Central memory CD8-positive, alpha-beta T cell (primary cell): ENCODE measurements at regions not wholly inside any gene's neighbourhood (a gene's known extent, or its start where the extent isn't known, plus 50 kb on each side); places are given as distances from the start of the nearest gene placed in this dataset.

Source experiments
- ATAC-seq: fragments of 150-1000 bp; cut with Tn5 transposase; replicated peaks from 2 replicates; pipeline ENCODE4 v1.10.0; 2022; ENCODE audit warnings: mild to moderate bottlenecking, moderate FRiP score, moderate number of reproducible peaks; ENCODE audit not compliant: poor library complexity, severe bottlenecking; ENCODE audit errors: extremely low read depth
- DNase-seq, 2 donors: peaks; one replicate each; pipeline ENCODE4 v3.0.0; 2021; ENCODE audit warnings: low spot score in 2 of 2
- H3K27ac Mint-ChIP-seq: one replicate; pipeline ENCODE4 v1.8.0; 2022; ENCODE audit warnings: low read depth, mild to moderate bottlenecking, moderate library complexity, mixed read lengths
- H3K27me3 Mint-ChIP-seq: one replicate; pipeline ENCODE4 v1.8.0; 2022; ENCODE audit warnings: mixed read lengths
- H3K36me3 Mint-ChIP-seq: one replicate; pipeline ENCODE4 v1.8.0; 2022; ENCODE audit warnings: mild to moderate bottlenecking, moderate library complexity, mixed read lengths; ENCODE audit not compliant: insufficient read depth
- H3K4me1 Mint-ChIP-seq: one replicate; pipeline ENCODE4 v1.8.0; 2022; ENCODE audit warnings: mixed read lengths
- H3K4me3 Mint-ChIP-seq: one replicate; pipeline ENCODE4 v1.8.0; 2022; ENCODE audit warnings: mild to moderate bottlenecking, moderate library complexity, mixed read lengths
- H3K9me3 Mint-ChIP-seq: one replicate; pipeline ENCODE4 v1.8.0; 2022; ENCODE audit warnings: mixed read lengths

DNA sequence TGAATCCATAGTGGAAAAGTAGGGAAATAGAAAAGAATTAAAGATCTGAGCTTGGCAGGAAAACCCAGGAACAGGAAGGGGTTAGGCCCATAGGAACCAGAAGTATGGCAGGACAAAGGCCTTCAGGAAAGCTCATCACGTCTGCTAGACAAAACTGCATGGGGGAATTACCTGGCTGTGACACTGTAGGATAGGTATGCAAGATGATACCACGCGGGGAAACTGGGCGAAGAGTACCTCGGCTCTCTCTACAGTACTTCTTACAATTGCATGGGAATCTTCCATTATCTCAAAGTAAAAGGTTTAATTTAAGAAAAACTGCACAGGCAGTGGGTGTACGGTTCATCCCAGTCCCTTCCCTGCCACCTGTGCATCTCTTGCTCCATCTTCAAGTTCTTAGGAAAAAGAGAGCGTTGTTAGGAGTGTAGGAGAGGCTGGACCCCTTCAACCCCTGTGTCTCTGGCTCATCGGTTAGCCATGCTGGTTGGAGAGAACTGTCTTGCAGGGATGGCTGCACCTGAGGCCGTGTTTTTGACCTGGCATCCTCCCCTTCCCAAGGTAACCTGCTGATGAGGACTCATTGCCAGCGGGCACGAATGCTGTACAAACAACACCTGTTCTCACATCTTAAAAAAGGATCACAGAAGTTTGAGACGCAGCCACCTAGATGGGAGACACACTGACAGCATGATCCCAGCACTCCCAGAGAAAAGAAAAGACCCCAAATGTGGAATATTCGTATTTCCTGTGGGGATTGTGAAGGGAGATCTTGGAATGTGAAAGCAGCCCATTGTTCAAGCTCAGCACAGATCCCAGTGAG is 120.5 kb upstream of the COPS8 start:
- Mint-ChIP-seq H3K4me3 (no peak overlapping the region), H3K4me1 (peaks cover 12% of the 10 kb centered on the region), H3K27ac (no peak overlapping the region), H3K36me3 (no peaks in the 10 kb centered on the region), H3K27me3 (peaks cover 26% of the 10 kb centered on the region), H3K9me3 (no peaks in the 10 kb centered on the region)
- ATAC-seq (no peak), DNase-seq (no peak)

DNA sequence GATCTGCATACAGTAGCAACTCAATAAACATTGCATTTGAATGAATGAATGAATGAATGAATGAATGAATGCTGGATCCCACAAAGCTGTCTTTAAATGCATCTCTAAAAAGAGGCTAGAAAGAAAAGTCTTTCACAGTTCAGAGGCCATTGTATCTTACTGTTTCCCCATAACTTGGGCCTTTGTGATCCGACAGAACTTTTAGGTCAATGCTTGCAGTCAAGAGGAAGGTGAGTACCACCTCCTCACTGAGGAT is 119.9 kb upstream of the COPS8 start:
- DNase-seq, result no peak
- Mint-ChIP-seq H3K27me3 (peaks cover 22% of the 10 kb centered on the region), H3K4me1 (peaks cover 14% of the 10 kb centered on the region), H3K9me3 (no peaks in the 10 kb centered on the region), H3K27ac (no peak overlapping the region), H3K4me3 (no peak overlapping the region), H3K36me3 (no peaks in the 10 kb centered on the region)
- no peak for ATAC-seq

DNA sequence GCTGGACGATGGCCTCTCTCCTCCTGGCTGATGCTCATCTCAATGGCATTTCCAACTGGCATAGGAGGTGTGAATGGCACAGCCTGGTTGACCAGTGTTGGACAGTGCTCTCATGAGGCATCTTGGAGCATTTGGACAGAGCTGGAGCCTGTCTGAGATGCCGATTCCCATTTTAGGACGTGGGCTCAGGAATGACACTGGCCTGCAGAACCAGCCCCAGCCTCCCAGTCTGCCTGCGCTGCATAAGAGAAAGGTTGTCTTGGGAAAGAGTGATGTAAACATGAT is 118.2 kb upstream of the COPS8 start:
- DNase-seq (no peak), ATAC-seq (no peak)
- peaks cover 24% of the 10 kb centered on the region for H3K27me3 Mint-ChIP-seq
- no peak overlapping the region for H3K4me3 Mint-ChIP-seq
- H3K4me1 Mint-ChIP-seq, result peaks cover 14% of the 10 kb centered on the region
- peaks cover 2% of the 10 kb centered on the region for H3K36me3 Mint-ChIP-seq
- H3K27ac Mint-ChIP-seq, result no peak overlapping the region
- H3K9me3 Mint-ChIP-seq, result no peaks in the 10 kb centered on the region

DNA sequence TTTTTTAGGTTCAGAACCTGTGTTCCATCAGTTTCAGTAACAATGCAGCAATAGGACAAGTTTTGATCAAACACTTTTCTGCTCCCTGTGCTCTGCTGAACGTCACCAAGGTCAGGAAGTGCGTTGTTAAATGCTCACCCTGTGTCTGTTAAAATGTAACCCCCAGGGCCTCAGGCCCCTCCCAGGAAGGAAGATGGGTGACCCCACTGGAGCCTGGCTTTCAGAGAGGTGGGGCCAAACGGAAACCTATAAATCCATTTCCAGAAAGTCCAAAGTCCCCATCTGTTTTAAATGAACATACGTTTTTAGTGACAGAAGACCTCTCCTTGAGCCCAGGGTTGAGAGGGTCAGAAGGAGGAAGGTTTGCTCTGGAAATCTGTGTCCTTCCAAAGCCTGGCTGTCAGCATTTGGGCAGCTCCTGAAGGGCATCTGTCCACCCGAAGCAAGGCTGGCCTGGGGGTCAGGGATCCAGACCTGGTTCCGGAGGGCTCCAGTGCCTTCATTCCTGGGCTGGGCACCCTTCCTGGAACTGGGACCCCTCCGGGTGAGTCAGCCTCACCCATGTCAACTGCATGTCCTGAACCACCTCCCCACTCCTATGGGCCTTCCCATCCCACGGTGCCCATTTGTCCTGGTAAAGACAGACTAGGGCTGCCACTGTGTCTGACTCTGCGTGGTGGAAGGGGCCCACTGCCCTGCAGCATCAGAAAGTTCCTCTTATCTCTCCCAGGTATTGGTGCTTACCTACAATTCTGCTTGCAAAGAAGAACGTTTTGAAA is 117.4 kb upstream of the COPS8 start:
- Mint-ChIP-seq H3K4me3 (no peak overlapping the region), H3K27me3 (peaks cover 32% of the 10 kb centered on the region), H3K27ac (no peak overlapping the region), H3K36me3 (peaks cover 2% of the 10 kb centered on the region), H3K9me3 (no peaks in the 10 kb centered on the region), H3K4me1 (peaks cover 14% of the 10 kb centered on the region)
- DNase-seq (peak in 1 of 2 donors; percentile 33), ATAC-seq (peak; percentile 83)

DNA sequence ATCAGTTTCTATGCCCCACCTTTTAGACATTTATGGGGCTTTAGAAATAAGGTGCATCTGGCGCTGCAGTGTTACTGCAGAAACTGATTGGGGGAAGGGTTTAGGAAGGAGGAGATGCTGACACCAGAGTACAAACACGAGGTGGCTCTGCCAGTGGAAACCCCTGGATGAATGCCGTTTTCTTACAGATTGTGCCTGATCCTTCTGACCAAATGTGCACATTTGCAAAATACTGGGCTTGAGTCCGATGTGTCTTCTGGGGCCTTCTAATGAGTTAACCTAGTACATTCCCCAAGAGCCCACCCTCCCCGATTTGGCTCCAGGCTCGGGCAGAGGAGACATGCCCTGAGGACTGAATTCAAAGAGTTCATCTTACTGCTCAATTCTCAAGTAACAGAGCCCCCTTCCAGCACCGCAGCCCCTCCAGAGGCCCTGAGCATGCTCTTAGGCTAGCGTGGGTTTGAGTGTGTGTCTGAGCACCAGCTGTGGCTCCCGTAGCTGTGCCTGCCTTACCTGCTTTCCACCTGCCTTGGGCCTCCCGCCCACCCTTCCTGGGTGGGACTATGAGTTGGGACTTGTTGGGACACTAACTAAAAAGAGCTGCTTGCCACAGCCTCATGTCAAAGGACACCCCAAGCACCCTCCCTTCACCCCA is 116.7 kb upstream of the COPS8 start:
- Mint-ChIP-seq H3K4me3 (peak overlapping the region; percentile 70), H3K9me3 (no peaks in the 10 kb centered on the region), H3K27ac (peak overlapping the region; percentile 86), H3K27me3 (peaks cover 35% of the 10 kb centered on the region), H3K36me3 (peaks cover 2% of the 10 kb centered on the region), H3K4me1 (peaks cover 14% of the 10 kb centered on the region)
- no peak for DNase-seq
- ATAC-seq, result no peak

DNA sequence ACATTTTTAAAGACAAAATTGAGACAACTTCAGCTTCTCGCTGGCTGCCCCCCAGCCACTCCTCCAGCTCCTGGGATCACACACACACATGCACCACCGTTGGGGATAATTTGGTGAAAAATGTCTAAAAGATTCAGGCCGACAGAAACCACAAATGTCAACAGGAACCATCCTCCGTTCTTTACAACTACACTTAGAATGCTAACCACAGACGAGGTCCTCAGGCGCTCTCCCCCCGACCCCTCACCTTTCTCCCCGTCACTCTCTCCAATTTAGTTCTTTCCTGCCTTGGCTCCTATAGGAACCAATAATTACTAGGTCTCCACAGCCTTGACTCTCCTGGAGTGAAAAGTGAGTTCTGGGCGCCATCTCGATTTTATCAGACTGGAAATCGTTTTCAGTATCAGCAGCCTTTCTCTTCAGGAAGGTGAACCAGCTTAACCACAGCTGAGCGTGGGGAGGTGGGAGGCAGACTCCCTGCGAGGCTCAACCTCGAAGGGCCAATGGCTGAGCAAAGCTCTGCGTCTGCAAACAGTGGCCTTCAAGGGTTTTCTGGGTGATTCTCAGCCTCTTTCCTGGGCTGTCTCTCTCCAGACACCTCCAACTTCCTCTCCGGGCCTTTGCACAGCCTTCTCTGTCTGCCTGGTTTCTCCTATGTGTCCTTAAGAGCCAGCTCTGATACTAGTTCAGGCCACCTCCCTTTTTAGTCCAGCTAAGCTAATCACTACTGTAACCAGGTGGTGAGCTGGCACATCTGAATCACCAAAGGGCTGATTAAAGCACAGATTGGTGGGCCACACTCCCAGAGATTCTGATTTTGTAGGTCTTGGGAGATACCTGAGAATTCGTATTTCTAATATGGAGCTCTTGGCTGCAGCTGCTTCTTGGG is 115.7 kb upstream of the COPS8 start:
- ATAC-seq (no peak), DNase-seq (no peak)
- H3K4me1 Mint-ChIP-seq, result peaks cover 14% of the 10 kb centered on the region
- peak overlapping the region; percentile 86 for H3K27ac Mint-ChIP-seq
- no peaks in the 10 kb centered on the region for H3K9me3 Mint-ChIP-seq
- H3K4me3 Mint-ChIP-seq, result peak overlapping the region; percentile 70
- peaks cover 2% of the 10 kb centered on the region for H3K36me3 Mint-ChIP-seq
- peaks cover 42% of the 10 kb centered on the region for H3K27me3 Mint-ChIP-seq

DNA sequence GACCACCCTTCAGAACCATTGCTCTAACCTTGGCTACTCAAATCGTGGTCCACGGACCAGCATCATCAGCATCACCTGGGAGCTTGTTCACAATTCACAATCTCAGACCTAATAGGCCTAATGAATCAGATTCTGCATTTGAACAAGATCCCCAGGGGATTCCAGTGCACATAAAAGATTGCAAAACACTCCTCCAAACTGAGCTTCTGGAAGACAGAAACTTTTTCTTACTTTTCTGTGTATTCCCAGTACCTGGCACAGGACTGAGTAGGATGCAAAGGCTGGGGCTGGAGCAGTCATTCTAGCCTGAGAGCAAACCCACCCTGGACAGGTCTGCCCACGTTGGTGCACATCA is 115.1 kb upstream of the COPS8 start:
- no peaks in the 10 kb centered on the region for H3K9me3 Mint-ChIP-seq
- DNase-seq (no peak), ATAC-seq (no peak)
- H3K27ac Mint-ChIP-seq, result no peak overlapping the region
- H3K36me3 Mint-ChIP-seq, result peaks cover 2% of the 10 kb centered on the region
- no peak overlapping the region for H3K4me3 Mint-ChIP-seq
- H3K4me1 Mint-ChIP-seq, result peaks cover 14% of the 10 kb centered on the region
- peaks cover 49% of the 10 kb centered on the region for H3K27me3 Mint-ChIP-seq

DNA sequence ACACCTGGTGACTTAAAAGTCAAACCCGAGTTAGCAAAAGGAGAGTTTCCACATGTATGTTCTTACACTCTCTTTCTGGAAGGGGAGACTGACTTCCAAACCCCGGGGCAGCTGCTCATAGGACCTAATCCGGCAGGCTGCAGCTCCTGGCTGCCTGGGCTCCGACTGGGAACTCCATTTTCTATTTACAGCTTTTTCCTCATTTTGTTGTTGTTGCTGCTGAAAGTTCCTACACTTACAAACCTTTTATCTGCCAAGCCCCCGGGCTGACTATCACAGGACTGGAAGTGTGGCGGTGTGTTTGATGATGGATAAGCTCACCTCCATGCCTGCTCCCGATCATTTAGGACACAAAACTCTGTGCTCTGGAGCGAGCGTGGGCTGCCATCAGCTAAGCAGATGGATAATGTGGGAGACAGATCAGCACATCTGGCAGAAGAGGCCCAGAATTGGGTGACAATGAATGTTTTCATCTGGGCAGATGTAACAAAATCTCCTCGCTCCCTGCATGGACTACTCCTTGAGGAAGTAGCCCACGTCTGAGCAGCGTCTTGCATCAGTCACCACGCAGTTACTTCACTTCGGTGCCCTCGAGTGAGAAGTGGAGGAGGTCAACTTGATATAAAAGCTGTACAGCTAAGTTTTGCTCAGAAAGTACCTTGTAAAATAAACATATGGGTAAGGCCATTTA is 114.4 kb upstream of the COPS8 start:
- H3K4me1 Mint-ChIP-seq, result peaks cover 14% of the 10 kb centered on the region
- H3K36me3 Mint-ChIP-seq, result peaks cover 2% of the 10 kb centered on the region
- no peak overlapping the region for H3K4me3 Mint-ChIP-seq
- no peak for DNase-seq
- no peak for ATAC-seq
- H3K27ac Mint-ChIP-seq, result no peak overlapping the region
- no peaks in the 10 kb centered on the region for H3K9me3 Mint-ChIP-seq
- peaks cover 55% of the 10 kb centered on the region for H3K27me3 Mint-ChIP-seq

DNA sequence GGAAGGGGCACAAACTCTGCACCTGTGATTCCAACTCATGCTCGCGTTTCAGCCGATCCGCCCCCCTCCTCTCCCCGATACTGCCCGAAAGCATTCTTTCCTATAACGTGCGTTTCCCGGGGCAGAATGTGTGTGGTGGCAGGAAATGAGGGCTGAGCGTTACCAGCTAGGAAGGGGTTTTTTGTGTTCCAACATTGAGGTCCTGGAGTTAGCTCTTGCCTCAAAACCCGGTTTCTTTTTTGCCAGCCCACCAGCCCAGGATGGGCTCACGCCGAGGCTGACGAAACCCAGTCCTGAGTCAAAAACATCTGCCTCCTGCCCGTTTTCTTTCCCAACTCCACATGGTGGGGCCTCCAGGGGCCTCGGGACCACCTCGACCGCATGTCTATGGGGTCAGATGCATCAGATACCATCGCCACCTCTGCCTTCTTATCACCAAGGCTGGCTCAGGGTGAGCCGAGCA is 113.7 kb upstream of the COPS8 start:
- Mint-ChIP-seq H3K27ac (no peak overlapping the region), H3K9me3 (no peaks in the 10 kb centered on the region), H3K36me3 (peaks cover 2% of the 10 kb centered on the region), H3K27me3 (peaks cover 62% of the 10 kb centered on the region), H3K4me3 (no peak overlapping the region), H3K4me1 (peaks cover 14% of the 10 kb centered on the region)
- no peak for ATAC-seq
- no peak for DNase-seq

DNA sequence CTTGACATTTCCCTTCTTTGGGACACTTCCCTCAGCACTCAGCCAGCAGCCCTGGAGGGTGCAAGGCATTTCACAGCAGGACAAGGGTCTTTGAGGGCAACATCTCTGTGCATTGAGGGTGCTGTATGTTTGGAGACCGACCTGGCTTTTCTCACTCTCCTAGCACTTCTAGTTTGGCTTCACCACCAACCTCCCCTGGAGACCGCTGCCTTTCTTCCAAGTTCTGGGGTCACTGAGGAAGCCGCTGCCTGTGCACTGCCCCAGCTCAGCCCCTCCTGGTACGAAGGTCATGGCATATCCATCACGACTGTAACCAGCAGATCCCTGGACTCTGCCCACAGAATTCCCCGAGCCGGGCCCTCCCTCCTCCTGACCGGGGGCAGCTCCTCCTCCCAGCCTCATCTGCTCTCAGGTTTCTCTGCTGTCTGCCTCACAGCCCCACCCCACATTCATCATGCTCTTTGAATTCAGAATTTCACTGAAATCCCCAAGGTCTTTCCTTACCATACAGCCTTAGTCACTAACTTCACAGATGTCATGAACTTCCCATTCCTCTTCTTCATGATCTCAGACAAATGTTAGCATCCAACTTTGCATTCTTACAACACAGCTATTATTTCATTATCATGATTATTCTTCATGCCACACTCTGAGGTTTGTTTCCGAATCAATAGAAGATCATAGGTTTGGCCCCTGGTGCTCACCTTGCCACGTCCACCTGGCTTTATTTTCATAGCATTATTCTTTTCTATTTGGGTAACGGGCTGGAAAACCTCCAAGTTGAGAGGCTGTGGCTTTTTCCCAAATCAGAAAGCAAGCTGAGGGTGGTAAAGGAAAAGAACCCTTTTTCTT is 113.0 kb upstream of the COPS8 start:
- DNase-seq (no peak), ATAC-seq (no peak)
- H3K9me3 Mint-ChIP-seq, result no peaks in the 10 kb centered on the region
- no peak overlapping the region for H3K27ac Mint-ChIP-seq
- H3K4me3 Mint-ChIP-seq, result no peak overlapping the region
- peaks cover 14% of the 10 kb centered on the region for H3K4me1 Mint-ChIP-seq
- H3K36me3 Mint-ChIP-seq, result peaks cover 2% of the 10 kb centered on the region
- H3K27me3 Mint-ChIP-seq, result peaks cover 69% of the 10 kb centered on the region

DNA sequence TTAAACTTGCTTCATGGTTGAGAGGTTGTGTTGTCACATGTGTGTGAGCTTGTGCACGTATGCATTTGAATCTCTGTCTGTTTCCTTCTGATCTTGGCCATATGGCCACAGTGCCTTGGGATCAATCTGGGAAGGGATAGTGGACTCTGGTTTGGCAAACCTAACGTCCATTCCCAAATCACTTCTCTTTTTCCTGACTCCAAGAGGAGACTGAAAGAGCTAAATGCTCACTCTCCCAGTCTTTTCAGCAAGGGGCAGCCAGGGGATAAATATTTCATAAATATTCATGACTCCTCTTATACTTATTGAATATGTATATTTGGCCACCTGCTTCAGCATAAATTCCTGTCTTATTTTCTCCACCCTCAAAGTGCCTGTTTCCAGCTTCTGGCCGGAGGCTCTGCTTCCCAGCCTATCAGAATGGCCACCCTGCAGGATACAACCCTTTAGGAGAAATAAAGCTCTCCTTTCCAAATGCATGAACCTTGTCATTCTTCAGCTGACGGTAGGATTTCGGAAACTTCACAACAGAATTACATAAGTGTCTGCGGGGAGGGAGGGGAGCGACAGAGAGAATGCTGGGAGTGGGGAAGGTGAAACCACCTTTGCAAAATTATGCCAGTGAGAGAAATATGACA is 112.2 kb upstream of the COPS8 start:
- H3K9me3 Mint-ChIP-seq, result no peaks in the 10 kb centered on the region
- DNase-seq (no peak), ATAC-seq (no peak)
- H3K27me3 Mint-ChIP-seq, result peaks cover 73% of the 10 kb centered on the region
- peaks cover 14% of the 10 kb centered on the region for H3K4me1 Mint-ChIP-seq
- no peak overlapping the region for H3K4me3 Mint-ChIP-seq
- peaks cover 2% of the 10 kb centered on the region for H3K36me3 Mint-ChIP-seq
- H3K27ac Mint-ChIP-seq, result no peak overlapping the region
